ENCODE measurements at regions not wholly inside any gene's neighbourhood (a gene's known extent, or its start where the extent isn't known, plus 50 kb on each side); places are given as distances from the start of the nearest gene placed in this dataset.

DNA sequence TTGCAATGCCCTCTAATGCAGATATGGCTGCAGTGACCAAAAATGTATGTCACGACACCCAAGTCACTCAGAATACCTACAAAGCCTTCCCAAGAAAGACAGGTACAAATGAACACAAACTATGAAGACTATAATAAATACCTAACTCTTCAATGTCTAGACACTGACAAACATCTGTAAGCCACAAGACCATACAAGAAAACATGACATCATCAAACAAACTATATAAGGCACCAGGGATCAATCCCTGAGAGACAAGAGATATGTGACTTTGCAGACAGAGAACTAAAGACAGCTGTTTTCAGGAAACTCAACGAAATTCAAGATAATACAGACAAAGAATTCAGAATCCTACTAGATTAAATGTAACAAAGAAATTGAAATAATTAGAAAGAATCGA is 603.7 kb downstream of the CDH9 start:
- ChIA-PET CTCF (no interaction called here), POLR2A (no interaction called here)
- Histone ChIP-seq H3K4me2 (ENCODE audit: insufficient read depth, low read length) (no peak overlapping the region), H3K9me3 (replicated peaks; ENCODE audit: control insufficient read depth, insufficient read depth, low read length) (no peaks in the 10 kb centered on the region), H3K27ac (ENCODE audit: insufficient read depth, low read depth, low read length) (no peak overlapping the region), H3K4me3 (replicated peaks in 1 of 3; ENCODE audit: insufficient read depth in 1 of 3, low read depth in 1 of 3, low read length in 3 of 3) (no peak overlapping the region), H2AFZ (ENCODE audit: low read depth, low read length) (no peak overlapping the region), H3K4me1 (ENCODE audit: control insufficient read depth, extremely low read depth, insufficient read depth, low read length) (no peaks in the 10 kb centered on the region), H3K79me2 (ENCODE audit: control insufficient read depth, insufficient read depth, low read length) (no peaks in the 10 kb centered on the region), H3K27me3 (ENCODE audit: control insufficient read depth in 2 of 2, insufficient read depth in 2 of 2, low read length in 2 of 2) (no peaks in the 10 kb centered on the region), H3K9me1 (replicated peaks; ENCODE audit: control insufficient read depth, extremely low read depth, insufficient read depth, low read length) (no peaks in the 10 kb centered on the region), H3K9ac (replicated peaks; ENCODE audit: extremely low read depth, insufficient read depth, low read length) (no peak overlapping the region), H4K20me1 (replicated peaks; ENCODE audit: control insufficient read depth, extremely low read depth, insufficient read depth, low read length) (no peaks in the 10 kb centered on the region), H3K36me3 (ENCODE audit: control insufficient read depth in 2 of 2, extremely low read depth in 1 of 2, insufficient read depth in 2 of 2, low read length in 2 of 2) (no peaks in the 10 kb centered on the region)
- no peak for TF ChIP-seq EZH2 (IDR thresholded peaks at IDR 0.05; ENCODE audit: borderline replicate concordance, low read depth, low read length, severe bottlenecking)
- no peak for TF ChIP-seq GATA2 (IDR thresholded peaks at IDR 0.05; ENCODE audit: insufficient read depth, insufficient read length, low read depth, low read length)
- TF ChIP-seq JUN (IDR thresholded peaks at IDR 0.05; ENCODE audit: borderline replicate concordance, insufficient read depth, insufficient read length, low read depth), result no peak
- TF ChIP-seq, protein P1, sequence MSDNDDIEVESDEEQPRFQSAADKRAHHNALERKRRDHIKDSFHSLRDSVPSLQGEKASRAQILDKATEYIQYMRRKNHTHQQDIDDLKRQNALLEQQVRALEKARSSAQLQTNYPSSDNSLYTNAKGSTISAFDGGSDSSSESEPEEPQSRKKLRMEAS (IDR thresholded peaks at IDR 0.05; ENCODE audit: insufficient read depth, insufficient read length), result no peak
- TF ChIP-seq MYC (IDR thresholded peaks at IDR 0.05; ENCODE audit: low read depth, low read length), result no peak
- TF ChIP-seq FOS (IDR thresholded peaks at IDR 0.05; ENCODE audit: borderline replicate concordance, insufficient read depth, low read length), result no peak
- no peak for TF ChIP-seq POLR2AphosphoS5 (IDR thresholded peaks at IDR 0.05; ENCODE audit: insufficient read depth, low read depth, low read length)
- TF ChIP-seq POLR2A (IDR thresholded peaks at IDR 0.05; ENCODE audit: low read depth, low read length), result no peak
- intact Hi-C loops (cut with micrococcal nuclease) (no loop called here), dilution Hi-C loops (cut with MboI; ENCODE audit: extremely low pct_ligation_motif_present, low sequenced_read_pairs) (no loop called here)
- DNase-seq (ENCODE audit: low read depth, low spot score) (no peak), FAIRE-seq (no peak)
- BruUV-seq (replicated peaks), result no TSS peak

DNA sequence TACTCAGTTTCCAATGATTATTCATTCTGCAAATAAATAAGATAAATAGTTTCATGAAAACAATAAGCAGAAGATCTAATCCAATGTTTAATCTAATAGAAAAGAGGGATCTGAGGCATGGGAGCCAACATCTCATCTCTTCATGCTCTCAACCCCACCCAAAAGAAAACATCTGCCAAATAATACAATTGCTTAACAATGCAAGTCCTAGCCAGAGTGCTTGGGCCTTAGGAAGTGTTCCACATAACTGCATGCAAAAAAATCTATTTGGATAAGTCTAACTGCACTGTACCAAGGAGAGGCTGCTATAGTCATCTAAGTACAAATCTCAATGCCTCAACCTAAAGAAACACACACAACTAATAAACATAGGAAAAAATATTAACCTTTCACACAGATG is 606.0 kb downstream of the CDH9 start:
- BruUV-seq (replicated peaks), result no TSS peak
- Histone ChIP-seq H3K4me3 (replicated peaks in 1 of 3; ENCODE audit: insufficient read depth in 1 of 3, low read depth in 1 of 3, low read length in 3 of 3) (no peak overlapping the region), H3K4me2 (ENCODE audit: insufficient read depth, low read length) (no peak overlapping the region), H3K9me3 (replicated peaks; ENCODE audit: control insufficient read depth, insufficient read depth, low read length) (peaks cover 4% of the 10 kb centered on the region), H3K27me3 (ENCODE audit: control insufficient read depth in 2 of 2, insufficient read depth in 2 of 2, low read length in 2 of 2) (no peaks in the 10 kb centered on the region), H3K9ac (replicated peaks; ENCODE audit: extremely low read depth, insufficient read depth, low read length) (no peak overlapping the region), H3K4me1 (ENCODE audit: control insufficient read depth, extremely low read depth, insufficient read depth, low read length) (no peaks in the 10 kb centered on the region), H3K79me2 (ENCODE audit: control insufficient read depth, insufficient read depth, low read length) (no peaks in the 10 kb centered on the region), H3K27ac (ENCODE audit: insufficient read depth, low read depth, low read length) (no peak overlapping the region), H2AFZ (ENCODE audit: low read depth, low read length) (no peak overlapping the region), H3K9me1 (replicated peaks; ENCODE audit: control insufficient read depth, extremely low read depth, insufficient read depth, low read length) (no peaks in the 10 kb centered on the region), H4K20me1 (replicated peaks; ENCODE audit: control insufficient read depth, extremely low read depth, insufficient read depth, low read length) (no peaks in the 10 kb centered on the region), H3K36me3 (ENCODE audit: control insufficient read depth in 2 of 2, extremely low read depth in 1 of 2, insufficient read depth in 2 of 2, low read length in 2 of 2) (no peaks in the 10 kb centered on the region)
- FAIRE-seq (no peak), DNase-seq (ENCODE audit: low read depth, low spot score) (no peak)
- ChIA-PET CTCF (no interaction called here), POLR2A (no interaction called here)
- TF ChIP-seq POLR2A (IDR thresholded peaks at IDR 0.05; ENCODE audit: low read depth, low read length), result no peak
- TF ChIP-seq JUN (IDR thresholded peaks at IDR 0.05; ENCODE audit: borderline replicate concordance, insufficient read depth, insufficient read length, low read depth), result no peak
- intact Hi-C loops (cut with micrococcal nuclease), result no loop called here
- dilution Hi-C loops (cut with MboI; ENCODE audit: extremely low pct_ligation_motif_present, low sequenced_read_pairs), result no loop called here
